Right lobe of liver (tissue), 4 donors: ENCODE measurements at regions not wholly inside any gene's neighbourhood (a gene's known extent, or its start where the extent isn't known, plus 50 kb on each side); places are given as distances from the start of the nearest gene placed in this dataset.

Experiments
- POLR2A ChIP-seq: fragments of 450-650 bp; IDR thresholded peaks from one replicate; pipeline ENCODE4 v1.6.1; 2017; ENCODE audit warnings: antibody characterized with exemption, mild to moderate bottlenecking
- TF ChIP-seq, protein P1 (sequence below), 4 donors: fragments of 200-600 bp in 3 of 4; fragments of 450-650 bp in 1 of 4; IDR thresholded peaks; one replicate each; pipeline versions ENCODE4 v1.5.1 to v1.8.0; 2016 to 2022; ENCODE audit warnings: antibody characterized with exemption in 4 of 4, mild to moderate bottlenecking in 2 of 4
- donor health status: DM: no; HTN: no; CAD: no.
- donor health status: DM: no; HTN: no; CAD: no.
- donor health status: DM: no; HTN: yes; CAD: no.

DNA sequence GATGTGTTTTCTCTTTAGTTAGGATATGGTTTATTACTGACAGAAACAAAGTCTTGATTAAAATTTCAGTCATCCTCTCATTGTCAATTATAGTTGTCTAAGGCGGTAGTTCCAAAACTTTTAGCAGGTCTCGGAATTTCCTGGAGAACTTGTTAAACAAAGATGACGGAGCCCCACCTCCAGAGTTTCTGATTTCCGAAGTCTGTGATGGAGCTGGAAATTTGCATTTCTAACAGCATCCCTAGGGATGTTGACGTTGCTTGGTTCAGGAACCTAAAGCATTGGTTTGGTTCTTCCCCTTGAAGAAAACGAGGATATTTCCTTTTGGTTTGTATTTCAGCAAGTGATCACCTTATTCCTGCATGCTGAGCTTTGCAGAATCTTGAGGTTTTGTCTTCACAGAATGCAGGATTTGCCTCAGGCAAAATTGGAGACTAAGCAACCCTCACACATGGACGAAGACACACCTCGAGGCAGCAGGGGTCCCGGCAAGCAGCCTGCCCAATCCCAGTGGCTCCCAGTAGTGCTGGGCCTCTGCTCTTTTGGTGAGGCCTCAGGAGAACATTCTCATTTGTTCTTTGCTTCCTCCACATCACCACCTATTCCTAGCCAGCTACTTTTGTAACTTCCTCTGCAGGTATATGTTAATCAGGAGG lies 187.1 kb upstream of the PHACTR1 start:
- TF ChIP-seq, protein P1, sequence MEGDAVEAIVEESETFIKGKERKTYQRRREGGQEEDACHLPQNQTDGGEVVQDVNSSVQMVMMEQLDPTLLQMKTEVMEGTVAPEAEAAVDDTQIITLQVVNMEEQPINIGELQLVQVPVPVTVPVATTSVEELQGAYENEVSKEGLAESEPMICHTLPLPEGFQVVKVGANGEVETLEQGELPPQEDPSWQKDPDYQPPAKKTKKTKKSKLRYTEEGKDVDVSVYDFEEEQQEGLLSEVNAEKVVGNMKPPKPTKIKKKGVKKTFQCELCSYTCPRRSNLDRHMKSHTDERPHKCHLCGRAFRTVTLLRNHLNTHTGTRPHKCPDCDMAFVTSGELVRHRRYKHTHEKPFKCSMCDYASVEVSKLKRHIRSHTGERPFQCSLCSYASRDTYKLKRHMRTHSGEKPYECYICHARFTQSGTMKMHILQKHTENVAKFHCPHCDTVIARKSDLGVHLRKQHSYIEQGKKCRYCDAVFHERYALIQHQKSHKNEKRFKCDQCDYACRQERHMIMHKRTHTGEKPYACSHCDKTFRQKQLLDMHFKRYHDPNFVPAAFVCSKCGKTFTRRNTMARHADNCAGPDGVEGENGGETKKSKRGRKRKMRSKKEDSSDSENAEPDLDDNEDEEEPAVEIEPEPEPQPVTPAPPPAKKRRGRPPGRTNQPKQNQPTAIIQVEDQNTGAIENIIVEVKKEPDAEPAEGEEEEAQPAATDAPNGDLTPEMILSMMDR (IDR thresholded peaks at IDR 0.05) = no peak
- no peak for TF ChIP-seq POLR2A
